Adrenal gland (tissue), 9 donors: ENCODE measurements at regions not wholly inside any gene's neighbourhood (a gene's known extent, or its start where the extent isn't known, plus 50 kb on each side); places are given as distances from the start of the nearest gene placed in this dataset.

Experiments used
- DNase-seq, 7 donors: peaks; one replicate each; pipeline ENCODE4 v3.0.0-alpha.2; 2019 to 2020
- H3K27ac ChIP-seq, 5 donors: fragments of 200-600 bp; sonication (generic) in 4 of 5; 1 replicate in 3 of 5; 2 replicates in 2 of 5; pipeline versions ENCODE4 v1.5.1 to v1.8.0; 2016 to 2020; ENCODE audit warnings: mild to moderate bottlenecking in 1 of 5
- H3K27me3 ChIP-seq: fragments of 200-600 bp; 2 replicates; pipeline ENCODE4 v1.8.0; 2021
- H3K36me3 ChIP-seq, 2 donors: fragments of 200-600 bp; replicated peaks in 1 of 2; 1 replicate in 1 of 2; 2 replicates in 1 of 2; pipeline versions ENCODE4 v1.5.1 to v1.8.0; 2018 to 2022
- H3K4me1 ChIP-seq, 2 donors: fragments of 200-600 bp; replicated peaks in 1 of 2; 1 replicate in 1 of 2; 2 replicates in 1 of 2; pipeline versions ENCODE4 v1.5.1 to v1.8.0; 2018 to 2021
- H3K4me3 ChIP-seq, 4 donors: fragments of 200-600 bp; sonication (generic) in 3 of 4; one replicate each; pipeline ENCODE4 v1.5.1; 2016 to 2018
- H3K9me3 ChIP-seq, 3 donors: fragments of 200-600 bp; sonication (generic) in 1 of 3; replicated peaks in 1 of 3; 1 replicate in 2 of 3; 2 replicates in 1 of 3; pipeline versions ENCODE4 v1.5.1 to v1.8.0; 2016 to 2021
- CTCF ChIP-seq, 6 experiments: fragments of 450-650 bp in 4 of 6; fragments of 200-600 bp in 2 of 6; sonication (generic) in 1 of 6; IDR thresholded peaks; 1 replicate in 5 of 6; 2 replicates in 1 of 6; pipeline versions ENCODE4 v1.5.1 to v1.8.0; 2016 to 2021; ENCODE audit warnings: antibody characterized with exemption in 6 of 6, mild to moderate bottlenecking in 2 of 6, moderate library complexity in 1 of 6
- POLR2A ChIP-seq, 2 donors: fragments of 450-650 bp; IDR thresholded peaks; one replicate each; pipeline ENCODE4 v1.6.1; 2017; ENCODE audit warnings: antibody characterized with exemption in 2 of 2, mild to moderate bottlenecking in 2 of 2, moderate library complexity in 1 of 2
- WGBS, 4 donors: extraction: QIAGEN DNeasy Blood & Tissue Kit in 2 of 4; methylation state at CpG; one replicate each; pipeline versions ENCODE4 v1.1.5 to v1.1.7; 2013 to 2017; 5-methylcytosine and 5-hydroxymethylcytosine counted together
- intact Hi-C, 2 donors: fragments of 100-400 bp; cut with DNase I; formaldehyde crosslinking; loops; one replicate each; pipeline versions ENCODE4 v1.14.1 to v1.15.0; 2022 to 2023
- donor health status: healthy with polysubstance abuse.
- donor health status: Bipolar disorder and iron deficiency.
- donor health status: DM: yes; HTN: yes; CAD: no.
- donor health status: DM: no; HTN: no; CAD: no.
- donor health status: DM: no; HTN: no; CAD: no.

GRCh38 chr3:144127014-144127413 is 155.4 kb downstream of the DIPK2A start:
- TF ChIP-seq CTCF (IDR thresholded peaks at IDR 0.05): no peak
- no peak for TF ChIP-seq POLR2A (IDR thresholded peaks at IDR 0.05)
- 84 to 90% (median 87%) methylated on average over 3 of the region's 3 CpGs for WGBS, 4 donors
- intact Hi-C loops: no loop called here

GRCh38 chr3:144127700-144128099 is 156.1 kb downstream of the DIPK2A start:
- Histone ChIP-seq H3K27ac (no peak overlapping the region), H3K36me3 (no peaks in the 10 kb centered on the region), H3K27me3 (no peaks in the 10 kb centered on the region), H3K4me3 (no peak overlapping the region), H3K4me1 (no peaks in the 10 kb centered on the region), H3K9me3 (no peaks in the 10 kb centered on the region)
- no peak for TF ChIP-seq CTCF (IDR thresholded peaks at IDR 0.05)
- WGBS, 4 donors: 74 to 89% (median 83%) methylated on average over 2 of the region's 2 CpGs
- intact Hi-C loops: no loop called here
- DNase-seq: no peak

More at GRCh38 chr3:144127014-144127413, 155.4 kb downstream of the DIPK2A start:
- DNase-seq: no peak
- H3K9me3 ChIP-seq: no peaks in the 10 kb centered on the region
- no peak overlapping the region for H3K27ac ChIP-seq
- no peaks in the 10 kb centered on the region for H3K27me3 ChIP-seq
- H3K4me3 ChIP-seq: no peak overlapping the region
- no peaks in the 10 kb centered on the region for H3K4me1 ChIP-seq
- H3K36me3 ChIP-seq: no peaks in the 10 kb centered on the region

GRCh38 chr3:144128108-144128892 is 156.7 kb downstream of the DIPK2A start:
- H3K36me3 ChIP-seq: no peaks in the 10 kb centered on the region
- no peak overlapping the region for H3K4me3 ChIP-seq
- intact Hi-C loops: no loop called here
- H3K27me3 ChIP-seq: no peaks in the 10 kb centered on the region
- 67 to 74% (median 70%) methylated on average over 6 of the region's 6 CpGs for WGBS, 4 donors
- H3K4me1 ChIP-seq: no peaks in the 10 kb centered on the region
- DNase-seq: no peak
- no peaks in the 10 kb centered on the region for H3K9me3 ChIP-seq
- TF ChIP-seq CTCF (IDR thresholded peaks at IDR 0.05) (no peak), POLR2A (IDR thresholded peaks at IDR 0.05) (no peak)
- no peak overlapping the region for H3K27ac ChIP-seq

DNA sequence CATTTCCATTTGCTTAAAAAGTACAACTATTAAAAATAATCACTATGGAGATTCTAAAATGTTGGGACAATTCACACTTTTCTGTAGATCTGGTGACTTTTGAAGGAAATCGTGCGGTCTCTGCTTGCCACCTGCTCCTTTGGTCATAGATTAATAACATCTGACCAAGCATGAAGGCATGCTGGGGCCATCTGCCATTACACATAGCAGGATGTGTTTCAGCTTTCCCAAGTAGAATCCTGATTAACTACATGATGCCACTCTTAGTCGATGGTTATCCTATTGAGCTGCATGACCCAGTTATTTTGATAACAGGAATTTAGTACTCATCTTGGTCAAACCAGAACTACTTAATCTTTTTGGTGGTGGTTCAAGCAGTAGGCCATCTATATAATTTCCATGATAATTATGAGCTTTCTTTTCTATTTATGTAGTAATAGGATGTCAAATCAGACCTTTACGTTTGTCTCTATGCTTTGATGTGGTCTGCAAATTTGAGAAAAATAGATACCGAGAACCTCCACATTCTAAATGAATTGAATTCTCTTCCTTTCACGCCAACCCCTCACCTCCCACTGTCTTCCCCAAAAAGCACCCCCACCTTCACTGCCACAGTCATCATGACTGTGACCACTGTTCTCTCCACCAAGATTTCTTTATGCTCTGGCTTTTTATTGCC is 158.1 kb downstream of the DIPK2A start:
- TF ChIP-seq POLR2A (IDR thresholded peaks at IDR 0.05) (no peak), CTCF (IDR thresholded peaks at IDR 0.05) (no peak)
- Histone ChIP-seq H3K4me1 (no peaks in the 10 kb centered on the region), H3K27me3 (no peaks in the 10 kb centered on the region), H3K27ac (no peak overlapping the region), H3K9me3 (no peaks in the 10 kb centered on the region), H3K36me3 (no peaks in the 10 kb centered on the region), H3K4me3 (no peak overlapping the region)
- intact Hi-C loops: no loop called here
- WGBS, 4 donors: 89 to 91% (median 90%) methylated on average over 6 of the region's 6 CpGs
- DNase-seq: no peak
